Peyer's patch (tissue), 4 donors: ENCODE measurements at regions not wholly inside any gene's neighbourhood (a gene's known extent, or its start where the extent isn't known, plus 50 kb on each side); places are given as distances from the start of the nearest gene placed in this dataset.

Experiments used
- POLR2A ChIP-seq, 2 donors: fragments of 450-650 bp; IDR thresholded peaks; one replicate each; pipeline ENCODE4 v1.5.1; 2017; ENCODE audit warnings: antibody characterized with exemption in 2 of 2, mild to moderate bottlenecking in 2 of 2, moderate library complexity in 2 of 2
- TF ChIP-seq, protein P1 (sequence below), 6 experiments: fragments of 450-650 bp in 4 of 6; fragments of 200-600 bp in 2 of 6; sonication (generic) in 1 of 6; IDR thresholded peaks; one replicate each; pipeline ENCODE4 v1.5.1; 2017 to 2019; ENCODE audit warnings: antibody characterized with exemption in 6 of 6, mild to moderate bottlenecking in 3 of 6, moderate library complexity in 1 of 6

DNA sequence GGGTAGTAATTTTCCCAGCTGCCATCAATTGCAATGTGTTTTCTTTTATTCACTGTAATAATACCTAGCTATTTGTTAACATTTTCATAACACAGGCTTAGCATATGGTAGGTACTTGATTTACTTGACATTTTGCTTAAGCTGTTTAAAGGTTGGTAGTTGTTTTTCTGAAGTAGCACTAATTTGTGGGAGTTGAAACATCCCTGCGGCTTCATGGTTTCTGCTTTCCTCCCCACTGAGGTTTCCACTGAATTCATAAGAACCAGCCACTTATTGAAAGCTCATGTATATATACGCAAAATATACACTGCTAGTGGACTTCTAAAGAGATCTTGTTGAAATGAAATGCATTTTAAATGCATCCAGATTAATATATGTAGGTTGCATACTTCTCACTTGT lies 559.9 kb downstream of the TLE4 start:
- TF ChIP-seq, protein P1, sequence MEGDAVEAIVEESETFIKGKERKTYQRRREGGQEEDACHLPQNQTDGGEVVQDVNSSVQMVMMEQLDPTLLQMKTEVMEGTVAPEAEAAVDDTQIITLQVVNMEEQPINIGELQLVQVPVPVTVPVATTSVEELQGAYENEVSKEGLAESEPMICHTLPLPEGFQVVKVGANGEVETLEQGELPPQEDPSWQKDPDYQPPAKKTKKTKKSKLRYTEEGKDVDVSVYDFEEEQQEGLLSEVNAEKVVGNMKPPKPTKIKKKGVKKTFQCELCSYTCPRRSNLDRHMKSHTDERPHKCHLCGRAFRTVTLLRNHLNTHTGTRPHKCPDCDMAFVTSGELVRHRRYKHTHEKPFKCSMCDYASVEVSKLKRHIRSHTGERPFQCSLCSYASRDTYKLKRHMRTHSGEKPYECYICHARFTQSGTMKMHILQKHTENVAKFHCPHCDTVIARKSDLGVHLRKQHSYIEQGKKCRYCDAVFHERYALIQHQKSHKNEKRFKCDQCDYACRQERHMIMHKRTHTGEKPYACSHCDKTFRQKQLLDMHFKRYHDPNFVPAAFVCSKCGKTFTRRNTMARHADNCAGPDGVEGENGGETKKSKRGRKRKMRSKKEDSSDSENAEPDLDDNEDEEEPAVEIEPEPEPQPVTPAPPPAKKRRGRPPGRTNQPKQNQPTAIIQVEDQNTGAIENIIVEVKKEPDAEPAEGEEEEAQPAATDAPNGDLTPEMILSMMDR (IDR thresholded peaks at IDR 0.05): no peak
- TF ChIP-seq POLR2A (IDR thresholded peaks at IDR 0.05): no peak
